Stimulated activated naive CD4-positive, alpha-beta T cell treated with Interleukin-2 at 50 U/mL for 16 hours (primary cell): ENCODE measurements at regions not wholly inside any gene's neighbourhood (a gene's known extent, or its start where the extent isn't known, plus 50 kb on each side); places are given as distances from the start of the nearest gene placed in this dataset.

Experiments
- DNase-seq: peaks from one replicate; lab custom pipeline; 2025; lab: John Stamatoyannopoulos, UW

- no peak for DNase-seq
Observed at GRCh38 chr18:41038071-41038470, 917.0 kb upstream of the PIK3C3 start.

- no peak for DNase-seq
Observed at GRCh38 chr18:41036346-41036745, 918.7 kb upstream of the PIK3C3 start.

GRCh38 chr18:41034413-41034812 is 920.6 kb upstream of the PIK3C3 start:
- no peak for DNase-seq

GRCh38 chr18:41025666-41026065 is 929.4 kb upstream of the PIK3C3 start:
- no peak for DNase-seq

- no peak for DNase-seq
Observed at GRCh38 chr18:41024792-41025191, 930.2 kb upstream of the PIK3C3 start.

GRCh38 chr18:41022484-41022883 is 932.5 kb upstream of the PIK3C3 start:
- no peak for DNase-seq

- DNase-seq: no peak
Observed at GRCh38 chr18:41021089-41021488, 933.9 kb upstream of the PIK3C3 start.

- no peak for DNase-seq
Observed at GRCh38 chr18:41012194-41012593, 942.8 kb upstream of the PIK3C3 start.

GRCh38 chr18:41009926-41010325 is 945.1 kb upstream of the PIK3C3 start:
- DNase-seq: no peak

GRCh38 chr18:41004324-41004723 is 950.7 kb upstream of the PIK3C3 start:
- DNase-seq: no peak

- no peak for DNase-seq
Observed at GRCh38 chr18:40995529-40995928, 959.5 kb upstream of the PIK3C3 start.

GRCh38 chr18:40993363-40993762 is 961.7 kb upstream of the PIK3C3 start:
- no peak for DNase-seq

GRCh38 chr18:40987581-40987980 is 967.5 kb upstream of the PIK3C3 start:
- no peak for DNase-seq

- no peak for DNase-seq
Observed at GRCh38 chr18:40985436-40985835, 969.6 kb upstream of the PIK3C3 start.

GRCh38 chr18:40984856-40985255 is 970.2 kb upstream of the PIK3C3 start:
- no peak for DNase-seq

- DNase-seq: no peak
Observed at GRCh38 chr18:40983835-40984234, 971.2 kb upstream of the PIK3C3 start.

GRCh38 chr18:40980171-40980570 is 974.9 kb upstream of the PIK3C3 start:
- DNase-seq: no peak

GRCh38 chr18:40976050-40976449 is 979.0 kb upstream of the PIK3C3 start:
- no peak for DNase-seq

- no peak for DNase-seq
Observed at GRCh38 chr18:40974448-40974847, 980.6 kb upstream of the PIK3C3 start.

GRCh38 chr18:40962784-40963183 is 992.2 kb upstream of the PIK3C3 start:
- no peak for DNase-seq

- DNase-seq: no peak
Observed at GRCh38 chr18:40957533-40958070, 997.4 kb upstream of the PIK3C3 start.

- no peak for DNase-seq
Observed at GRCh38 chr18:40956213-40956612, 998.8 kb upstream of the PIK3C3 start.

- no peak for DNase-seq
Observed at GRCh38 chr18:40955351-40955750, 999.7 kb upstream of the PIK3C3 start.

- no peak for DNase-seq
Observed at GRCh38 chr18:40949114-40949950, 1005.7 kb upstream of the PIK3C3 start.
